PC-3 (cell line): ENCODE measurements at regions not wholly inside any gene's neighbourhood (a gene's known extent, or its start where the extent isn't known, plus 50 kb on each side); places are given as distances from the start of the nearest gene placed in this dataset.

Experiments used
- ATAC-seq: fragments of 200-7000 bp; cut with Tn5 transposase; 2 replicates; pipeline ENCODE4 v1.9.1; 2020; ENCODE audit warnings: mild to moderate bottlenecking, moderate library complexity
- BruUV-seq: library from RNA; stranded (reverse); fragments of 400-500 nt; replicated peaks from 2 replicates; lab custom pipeline; 2021; lab: Mats Ljungman, UMichigan
- CTCF ChIA-PET: fragments of 300-600 bp; sonication (Branson Sonifier 250); formaldehyde crosslinking; loops from one replicate; lab custom pipeline; 2022; ENCODE audit warnings: antibody characterized with exemption; lab: Charles Lee
- POLR2A ChIA-PET: fragments of 300-600 bp; sonication (Branson Sonifier 250); formaldehyde crosslinking; loops from one replicate; lab custom pipeline; 2022; ENCODE audit warnings: antibody characterized with exemption; ENCODE audit not compliant: unreplicated experiment; lab: Charles Lee
- DNase-seq: peaks from one replicate; pipeline ENCODE4 v3.0.0-alpha.2; 2015
- H2AFZ ChIP-seq: fragments of 300-600 bp; sonication (generic); 2 replicates; pipeline ENCODE4 v1.6.0; 2016; ENCODE audit warnings: antibody characterized with exemption, low read length
- H3F3A ChIP-seq: fragments of 300-600 bp; sonication (generic); one replicate; pipeline ENCODE4 v1.6.0; 2017; ENCODE audit warnings: antibody characterized with exemption, low read length, control low read depth, mild to moderate bottlenecking; ENCODE audit not compliant: unreplicated experiment
- H3K27ac ChIP-seq: fragments of 300-600 bp; sonication (generic); 2 replicates; pipeline ENCODE4 v1.5.1; 2016; ENCODE audit warnings: mild to moderate bottlenecking, low read length
- H3K27me3 ChIP-seq: fragments of 300-600 bp; sonication (generic); 2 replicates; pipeline ENCODE4 v1.6.1; 2016; ENCODE audit warnings: low read length, mixed read lengths
- H3K36me3 ChIP-seq: fragments of 300-600 bp; sonication (generic); 2 replicates; pipeline ENCODE4 v1.6.1; 2016; ENCODE audit warnings: low read depth, mixed run types, low read length, mixed read lengths
- H3K4me1 ChIP-seq: fragments of 300-600 bp; sonication (generic); 2 replicates; pipeline ENCODE4 v1.5.1; 2016; ENCODE audit warnings: low read length; ENCODE audit not compliant: insufficient read depth
- H3K4me2 ChIP-seq: fragments of 300-600 bp; sonication (generic); 2 replicates; pipeline ENCODE4 v1.6.0; 2016; ENCODE audit warnings: low read length
- H3K4me3 ChIP-seq: fragments of 300-600 bp; sonication (generic); 2 replicates; pipeline ENCODE4 v1.5.1; 2016; ENCODE audit warnings: mild to moderate bottlenecking, low read length, mixed read lengths
- H3K79me2 ChIP-seq: fragments of 300-600 bp; sonication (generic); 2 replicates; pipeline ENCODE4 v1.6.1; 2017; ENCODE audit warnings: low read length, mixed read lengths
- H3K9ac ChIP-seq: fragments of 300-600 bp; sonication (generic); 2 replicates; pipeline ENCODE4 v1.6.0; 2016; ENCODE audit warnings: mild to moderate bottlenecking, low read length
- H3K9me2 ChIP-seq: fragments of 300-600 bp; sonication (generic); replicated peaks from 2 replicates; pipeline ENCODE4 v1.6.1; 2016; ENCODE audit warnings: mixed run types, low read length, mixed read lengths
- H3K9me3 ChIP-seq: fragments of 300-600 bp; sonication (generic); 2 replicates; pipeline ENCODE4 v1.6.1; 2016; ENCODE audit warnings: low read length, mixed read lengths
- H4K20me1 ChIP-seq: fragments of 300-600 bp; sonication (generic); 2 replicates; pipeline ENCODE4 v1.6.1; 2016; ENCODE audit warnings: low read length, mixed read lengths
- CTCF ChIP-seq: fragments of 300-600 bp; sonication (generic); conservative IDR thresholded peaks from 2 replicates; pipeline ENCODE4 v1.5.1; 2017; ENCODE audit warnings: antibody characterized with exemption, low read depth, mild to moderate bottlenecking, low read length
- EZH2 ChIP-seq: fragments of 300-600 bp; sonication (generic); IDR thresholded peaks from one replicate; pipeline ENCODE4 v1.6.1; 2017; ENCODE audit warnings: antibody characterized with exemption, mild to moderate bottlenecking, low read length; ENCODE audit not compliant: unreplicated experiment
- EZH2phosphoT487 ChIP-seq: fragments of 300-600 bp; sonication (generic); IDR thresholded peaks from 2 replicates; pipeline ENCODE4 v1.6.1; 2018; ENCODE audit warnings: mild to moderate bottlenecking, antibody characterized with exemption, low read length, borderline replicate concordance
- intact Hi-C: fragments of 100-400 bp; cut with micrococcal nuclease; formaldehyde crosslinking; loops from 2 replicates; pipeline ENCODE4 v1.9.0; 2023

- H3K9me3 ChIP-seq, result no peaks in the 10 kb centered on the region
- no peaks in the 10 kb centered on the region for H3K4me1 ChIP-seq
- no peak for DNase-seq
- H3K27ac ChIP-seq, result no peak overlapping the region
- H3K4me3 ChIP-seq, result no peak overlapping the region
- no peaks in the 10 kb centered on the region for H3K27me3 ChIP-seq
- intact Hi-C loops, result loop anchor here (5.0 kb wide), 2 partner anchors 474 to 559 kb away; no protein-coding TSS in a partner anchor
- H3K36me3 ChIP-seq, result no peaks in the 10 kb centered on the region
- no peaks in the 10 kb centered on the region for H3F3A ChIP-seq
- H3K9ac ChIP-seq, result no peak overlapping the region
- CTCF ChIA-PET, result interaction anchor here (0.6 kb wide), 1 partner anchor 266 kb away, joined by 3 read pairs; no protein-coding TSS in a partner anchor
- H3K4me2 ChIP-seq, result no peak overlapping the region
- no peaks in the 10 kb centered on the region for H3K9me2 ChIP-seq
- TF ChIP-seq EZH2 (no peak), CTCF (no peak), EZH2phosphoT487 (no peak)
- H2AFZ ChIP-seq, result no peak overlapping the region
- no peak for ATAC-seq
- H4K20me1 ChIP-seq, result no peaks in the 10 kb centered on the region
- no TSS peak for BruUV-seq
- POLR2A ChIA-PET, result no interaction called here
- no peaks in the 10 kb centered on the region for H3K79me2 ChIP-seq
Measured at GRCh38 chr1:106266786-106267185, 789.7 kb upstream of the PRMT6 start.

- H3K4me2 ChIP-seq, result no peak overlapping the region
- no peak overlapping the region for H3K4me3 ChIP-seq
- ChIA-PET POLR2A (no interaction called here), CTCF (no interaction called here)
- no peaks in the 10 kb centered on the region for H4K20me1 ChIP-seq
- BruUV-seq, result no TSS peak
- H3K27me3 ChIP-seq, result no peaks in the 10 kb centered on the region
- H3K79me2 ChIP-seq, result no peaks in the 10 kb centered on the region
- H3K9me3 ChIP-seq, result no peaks in the 10 kb centered on the region
- intact Hi-C loops, result loop anchor here (1.0 to 5.0 kb wide), 4 partner anchors 140 to 561 kb away; no protein-coding TSS in a partner anchor
- H3K9ac ChIP-seq, result no peak overlapping the region
- H3K9me2 ChIP-seq, result no peaks in the 10 kb centered on the region
- no peak overlapping the region for H3K27ac ChIP-seq
- ATAC-seq (peak; percentile 86), DNase-seq (peak; percentile 71)
- no peaks in the 10 kb centered on the region for H3K4me1 ChIP-seq
- no peaks in the 10 kb centered on the region for H3K36me3 ChIP-seq
- H3F3A ChIP-seq, result no peaks in the 10 kb centered on the region
- H2AFZ ChIP-seq, result 0 out of 2 replicates have a peak overlapping the region, but pooled peaks have one; percentile 49
- TF ChIP-seq EZH2, result no peak
- peak; percentile 73 for TF ChIP-seq CTCF
Measured at GRCh38 chr1:106268070-106268469, 788.4 kb upstream of the PRMT6 start.

- no peaks in the 10 kb centered on the region for H3K9me3 ChIP-seq
- H3K36me3 ChIP-seq, result no peaks in the 10 kb centered on the region
- no peak overlapping the region for H3K4me2 ChIP-seq
- H3K27me3 ChIP-seq, result no peaks in the 10 kb centered on the region
- no peak for TF ChIP-seq EZH2
- TF ChIP-seq CTCF, result no peak
- TF ChIP-seq EZH2phosphoT487, result no peak
- ChIA-PET POLR2A (interaction anchor here (0.6 kb wide), 1 partner anchor 807 kb away, joined by 3 read pairs; no protein-coding TSS in a partner anchor), CTCF (interaction anchor here (0.5 kb wide), 1 partner anchor 865 kb away, joined by 4 read pairs; no protein-coding TSS in a partner anchor)
- no peak overlapping the region for H3K27ac ChIP-seq
- H4K20me1 ChIP-seq, result no peaks in the 10 kb centered on the region
- peak overlapping the region; percentile 39; the same call in 1 of the 2 replicates for H2AFZ ChIP-seq
- no peak overlapping the region for H3K9ac ChIP-seq
- peak; percentile 7 for DNase-seq
- no peaks in the 10 kb centered on the region for H3K4me1 ChIP-seq
- H3F3A ChIP-seq, result no peaks in the 10 kb centered on the region
- H3K9me2 ChIP-seq, result no peaks in the 10 kb centered on the region
- BruUV-seq, result no TSS peak
- peak; percentile 24; the same call in 1 of the 2 replicates for ATAC-seq
- H3K79me2 ChIP-seq, result no peaks in the 10 kb centered on the region
- H3K4me3 ChIP-seq, result no peak overlapping the region
- intact Hi-C loops, result no loop called here
Measured at GRCh38 chr1:106276871-106277270, 779.6 kb upstream of the PRMT6 start.
